GM12878 (cell line): ENCODE measurements at regions not wholly inside any gene's neighbourhood (a gene's known extent, or its start where the extent isn't known, plus 50 kb on each side); places are given as distances from the start of the nearest gene placed in this dataset.

ENCODE experiments used
- BHLHE40 ChIP-seq, 2 experiments: fragments of 450-650 bp in 1 of 2; IDR thresholded peaks; 2 replicates each; pipeline ENCODE4 v1.6.1; 2011 to 2017; ENCODE audit warnings: low read depth in 2 of 2, borderline replicate concordance in 1 of 2, improper control_type of control experiment in 1 of 2, low read length in 1 of 2, mild to moderate bottlenecking in 1 of 2
- TF ChIP-seq, protein P1 (sequence below), 3 experiments: IDR thresholded peaks in 2 of 3; conservative IDR thresholded peaks in 1 of 3; 2 replicates each; pipeline ENCODE4 v1.5.1; 2011; ENCODE audit warnings: low read depth in 3 of 3, low read length in 3 of 3, mild to moderate bottlenecking in 3 of 3, control low read depth in 2 of 3, moderate library complexity in 2 of 3, inconsistent platforms in 1 of 3, mixed read lengths in 1 of 3; ENCODE audit not compliant: control insufficient read depth in 2 of 3, insufficient read depth in 1 of 3; ENCODE audit errors: extremely low read depth in 1 of 3
- TF ChIP-seq, protein P2 (sequence below): fragments of 450-650 bp; IDR thresholded peaks from 2 replicates; pipeline ENCODE4 v1.6.1; 2018; ENCODE audit warnings: mild to moderate bottlenecking, low read depth, moderate library complexity; ENCODE audit not compliant: partially characterized antibody

DNA sequence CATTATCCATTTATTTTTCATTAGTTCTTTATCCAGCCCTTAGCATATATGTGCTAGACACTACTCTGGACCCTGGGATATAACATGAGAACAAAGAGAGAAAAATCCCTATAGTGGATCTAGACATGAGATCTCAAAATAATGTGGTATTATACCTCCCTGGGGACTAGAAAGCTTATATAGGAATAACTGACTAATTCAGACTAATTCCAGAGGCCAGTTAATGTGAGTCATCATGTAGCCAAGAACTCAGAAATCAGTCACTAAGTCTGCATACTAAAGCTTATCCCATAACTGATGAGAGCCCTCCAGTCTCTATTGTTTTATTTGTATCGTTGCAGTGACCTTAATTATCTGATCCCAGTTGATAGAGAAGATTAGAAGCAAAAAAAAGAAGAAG lies 267.1 kb upstream of the RGS6 start:
- TF ChIP-seq, protein P1, sequence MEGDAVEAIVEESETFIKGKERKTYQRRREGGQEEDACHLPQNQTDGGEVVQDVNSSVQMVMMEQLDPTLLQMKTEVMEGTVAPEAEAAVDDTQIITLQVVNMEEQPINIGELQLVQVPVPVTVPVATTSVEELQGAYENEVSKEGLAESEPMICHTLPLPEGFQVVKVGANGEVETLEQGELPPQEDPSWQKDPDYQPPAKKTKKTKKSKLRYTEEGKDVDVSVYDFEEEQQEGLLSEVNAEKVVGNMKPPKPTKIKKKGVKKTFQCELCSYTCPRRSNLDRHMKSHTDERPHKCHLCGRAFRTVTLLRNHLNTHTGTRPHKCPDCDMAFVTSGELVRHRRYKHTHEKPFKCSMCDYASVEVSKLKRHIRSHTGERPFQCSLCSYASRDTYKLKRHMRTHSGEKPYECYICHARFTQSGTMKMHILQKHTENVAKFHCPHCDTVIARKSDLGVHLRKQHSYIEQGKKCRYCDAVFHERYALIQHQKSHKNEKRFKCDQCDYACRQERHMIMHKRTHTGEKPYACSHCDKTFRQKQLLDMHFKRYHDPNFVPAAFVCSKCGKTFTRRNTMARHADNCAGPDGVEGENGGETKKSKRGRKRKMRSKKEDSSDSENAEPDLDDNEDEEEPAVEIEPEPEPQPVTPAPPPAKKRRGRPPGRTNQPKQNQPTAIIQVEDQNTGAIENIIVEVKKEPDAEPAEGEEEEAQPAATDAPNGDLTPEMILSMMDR (IDR thresholded peaks at IDR 0.05 in 2 of 3, conservative IDR thresholded peaks at IDR 0.05 in 1 of 3; ENCODE audit: control insufficient read depth in 2 of 3, extremely low read depth in 1 of 3, insufficient read depth in 1 of 3, low read depth in 3 of 3, low read length in 3 of 3): no peak
- TF ChIP-seq, protein P2, sequence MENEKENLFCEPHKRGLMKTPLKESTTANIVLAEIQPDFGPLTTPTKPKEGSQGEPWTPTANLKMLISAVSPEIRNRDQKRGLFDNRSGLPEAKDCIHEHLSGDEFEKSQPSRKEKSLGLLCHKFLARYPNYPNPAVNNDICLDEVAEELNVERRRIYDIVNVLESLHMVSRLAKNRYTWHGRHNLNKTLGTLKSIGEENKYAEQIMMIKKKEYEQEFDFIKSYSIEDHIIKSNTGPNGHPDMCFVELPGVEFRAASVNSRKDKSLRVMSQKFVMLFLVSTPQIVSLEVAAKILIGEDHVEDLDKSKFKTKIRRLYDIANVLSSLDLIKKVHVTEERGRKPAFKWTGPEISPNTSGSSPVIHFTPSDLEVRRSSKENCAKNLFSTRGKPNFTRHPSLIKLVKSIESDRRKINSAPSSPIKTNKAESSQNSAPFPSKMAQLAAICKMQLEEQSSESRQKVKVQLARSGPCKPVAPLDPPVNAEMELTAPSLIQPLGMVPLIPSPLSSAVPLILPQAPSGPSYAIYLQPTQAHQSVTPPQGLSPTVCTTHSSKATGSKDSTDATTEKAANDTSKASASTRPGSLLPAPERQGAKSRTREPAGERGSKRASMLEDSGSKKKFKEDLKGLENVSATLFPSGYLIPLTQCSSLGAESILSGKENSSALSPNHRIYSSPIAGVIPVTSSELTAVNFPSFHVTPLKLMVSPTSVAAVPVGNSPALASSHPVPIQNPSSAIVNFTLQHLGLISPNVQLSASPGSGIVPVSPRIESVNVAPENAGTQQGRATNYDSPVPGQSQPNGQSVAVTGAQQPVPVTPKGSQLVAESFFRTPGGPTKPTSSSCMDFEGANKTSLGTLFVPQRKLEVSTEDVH: no peak
- TF ChIP-seq BHLHE40 (IDR thresholded peaks at IDR 0.05; ENCODE audit: borderline replicate concordance in 1 of 2, low read depth in 2 of 2, low read length in 1 of 2): no peak
